ENCODE measurements at regions not wholly inside any gene's neighbourhood (a gene's known extent, or its start where the extent isn't known, plus 50 kb on each side); places are given as distances from the start of the nearest gene placed in this dataset.

DNA sequence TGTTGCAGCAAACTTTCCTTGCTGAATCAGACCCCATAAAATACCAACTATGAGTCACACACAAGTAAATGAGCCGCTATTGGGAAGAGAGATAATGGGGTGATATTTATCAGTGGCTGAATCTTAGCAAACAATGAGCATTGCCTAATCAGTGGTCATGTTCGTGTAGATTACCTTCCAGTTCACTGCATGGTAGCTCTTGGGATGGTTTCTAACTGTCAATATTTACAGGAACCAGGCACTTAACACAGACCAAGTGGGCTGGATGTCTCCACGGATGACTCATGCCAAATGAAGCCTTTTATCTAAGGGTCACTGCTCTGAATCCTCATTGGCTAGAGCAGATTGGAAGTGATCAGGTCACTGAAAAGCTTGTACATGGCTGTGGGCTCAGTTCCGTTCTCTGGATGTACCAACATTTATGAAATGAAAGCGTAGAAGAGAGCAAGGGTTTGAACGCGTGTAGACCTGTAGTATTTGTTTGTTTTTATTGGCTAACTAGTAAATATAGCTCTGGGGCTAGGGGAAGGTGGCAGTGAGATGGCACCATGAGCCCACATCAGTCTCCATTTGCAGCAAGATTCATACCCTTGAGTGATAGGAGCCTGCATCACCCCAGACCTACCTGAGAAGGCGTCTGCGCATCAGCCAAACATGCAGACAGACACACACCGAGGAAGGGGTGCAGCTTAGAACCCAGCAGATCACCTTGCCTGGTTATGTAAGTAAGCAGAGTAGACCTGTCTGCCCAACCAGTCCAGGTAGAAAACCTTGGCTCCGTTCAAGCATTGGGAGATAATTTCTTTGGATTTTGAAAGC, 153.3 kb downstream of the TOMM20 start (continued):
- TF ChIP-seq ZNF652 (CRISPR knock-in tag; IDR thresholded peaks at IDR 0.05; ENCODE audit: borderline replicate concordance, low read depth) (peak; percentile 48; the same call in 1 of the 2 replicates), TBL1XR1 (IDR thresholded peaks at IDR 0.05; ENCODE audit: borderline replicate concordance, low read length, partially characterized antibody) (peak; percentile 92), TCF12 (IDR thresholded peaks at IDR 0.05) (no peak), TCF12 (CRISPR knock-in tag; IDR thresholded peaks at IDR 0.05) (peak; percentile 99), HMGXB3 (CRISPR knock-in tag; IDR thresholded peaks at IDR 0.05; ENCODE audit: borderline replicate concordance) (no peak; the same call in 1 of the 2 replicates), ZNF12 (CRISPR knock-in tag; IDR thresholded peaks at IDR 0.05) (peak; percentile 63; the same call in 1 of the 2 replicates), ISL2 (CRISPR knock-in tag; IDR thresholded peaks at IDR 0.05) (peak; percentile 99), THRA (CRISPR knock-in tag; IDR thresholded peaks at IDR 0.05; ENCODE audit: borderline replicate concordance) (peak; percentile 96), ZNF572 (CRISPR knock-in tag; IDR thresholded peaks at IDR 0.05) (no peak), ADNP (CRISPR knock-in tag; IDR thresholded peaks at IDR 0.05) (no peak), HOXD1 (CRISPR knock-in tag; IDR thresholded peaks at IDR 0.05) (peak; percentile 96), ZMAT3 (CRISPR knock-in tag; conservative IDR thresholded peaks at IDR 0.05) (no peak; the same call in 1 of the 2 replicates), ZNF251 (CRISPR knock-in tag; IDR thresholded peaks at IDR 0.05) (no peak), DMAP1 (CRISPR knock-in tag; IDR thresholded peaks at IDR 0.05) (peak; percentile 73), HMG20A (CRISPR knock-in tag; IDR thresholded peaks at IDR 0.05; ENCODE audit: borderline replicate concordance) (peak; percentile 96), NFKBIZ (CRISPR knock-in tag; IDR thresholded peaks at IDR 0.05) (peak; percentile 97), TEAD3 (CRISPR knock-in tag; optimal IDR thresholded peaks at IDR 0.05; ENCODE audit: borderline replicate concordance) (peak; percentile 97), ZNF225 (CRISPR knock-in tag; IDR thresholded peaks at IDR 0.05) (peak; percentile 11; the same call in 1 of the 2 replicates), ZNF484 (CRISPR knock-in tag; IDR thresholded peaks at IDR 0.05; ENCODE audit: borderline replicate concordance, low read depth) (no peak), PCBP1 (IDR thresholded peaks at IDR 0.05; ENCODE audit: borderline replicate concordance, low read depth, low read length) (no peak), ZNF563 (CRISPR knock-in tag; IDR thresholded peaks at IDR 0.05) (no peak), ZNF446 (CRISPR knock-in tag; IDR thresholded peaks at IDR 0.05) (no peak)
